ENCODE measurements at regions not wholly inside any gene's neighbourhood (a gene's known extent, or its start where the extent isn't known, plus 50 kb on each side); places are given as distances from the start of the nearest gene placed in this dataset.

DNA sequence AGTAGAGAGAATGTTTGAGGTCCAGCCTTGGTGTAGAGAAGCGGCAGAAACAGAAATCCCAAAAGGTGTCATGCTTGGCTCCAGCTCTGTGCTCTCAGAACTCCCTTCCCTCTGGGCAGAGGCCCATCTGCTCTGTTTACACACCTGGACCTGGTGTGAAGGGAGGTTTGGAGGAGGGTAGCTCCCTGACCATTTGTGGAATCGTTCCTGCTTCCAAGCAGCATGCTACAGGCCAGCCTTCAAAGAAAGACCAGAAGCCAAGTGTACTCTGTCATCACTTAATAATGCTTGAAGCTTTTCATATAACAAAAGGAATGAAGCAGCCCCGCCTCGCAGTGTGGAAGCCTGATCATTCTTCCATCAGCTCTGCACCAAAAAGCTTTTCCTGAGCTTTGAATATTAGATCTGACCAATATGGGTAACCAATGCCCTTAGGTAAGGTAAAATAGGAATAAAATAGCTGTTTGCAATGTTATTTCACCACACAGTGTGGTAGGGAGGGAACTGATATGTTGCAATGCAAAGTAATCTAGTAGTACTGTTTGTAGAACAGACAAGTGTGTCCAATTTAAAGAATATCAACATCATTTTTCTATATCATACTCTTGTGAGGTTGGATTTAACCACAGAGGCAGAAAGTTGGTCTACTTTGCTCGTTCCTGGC, 63.3 kb downstream of the ZIC5 start:
- Histone ChIP-seq H3K9me3 (no peaks in the 10 kb centered on the region), H3K4me3 (no peak overlapping the region), H3K27me3 (peaks cover 0 to 13% of the 10 kb centered on the region in 2 donors), H3K27ac (no peak overlapping the region), H3K4me1 (no peaks in the 10 kb centered on the region), H3K36me3 (no peaks in the 10 kb centered on the region)
- DNase-seq = no peak
- TF ChIP-seq, protein P1, sequence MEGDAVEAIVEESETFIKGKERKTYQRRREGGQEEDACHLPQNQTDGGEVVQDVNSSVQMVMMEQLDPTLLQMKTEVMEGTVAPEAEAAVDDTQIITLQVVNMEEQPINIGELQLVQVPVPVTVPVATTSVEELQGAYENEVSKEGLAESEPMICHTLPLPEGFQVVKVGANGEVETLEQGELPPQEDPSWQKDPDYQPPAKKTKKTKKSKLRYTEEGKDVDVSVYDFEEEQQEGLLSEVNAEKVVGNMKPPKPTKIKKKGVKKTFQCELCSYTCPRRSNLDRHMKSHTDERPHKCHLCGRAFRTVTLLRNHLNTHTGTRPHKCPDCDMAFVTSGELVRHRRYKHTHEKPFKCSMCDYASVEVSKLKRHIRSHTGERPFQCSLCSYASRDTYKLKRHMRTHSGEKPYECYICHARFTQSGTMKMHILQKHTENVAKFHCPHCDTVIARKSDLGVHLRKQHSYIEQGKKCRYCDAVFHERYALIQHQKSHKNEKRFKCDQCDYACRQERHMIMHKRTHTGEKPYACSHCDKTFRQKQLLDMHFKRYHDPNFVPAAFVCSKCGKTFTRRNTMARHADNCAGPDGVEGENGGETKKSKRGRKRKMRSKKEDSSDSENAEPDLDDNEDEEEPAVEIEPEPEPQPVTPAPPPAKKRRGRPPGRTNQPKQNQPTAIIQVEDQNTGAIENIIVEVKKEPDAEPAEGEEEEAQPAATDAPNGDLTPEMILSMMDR (IDR thresholded peaks at IDR 0.05) = no peak
- TF ChIP-seq POLR2A (IDR thresholded peaks at IDR 0.05) = no peak
- intact Hi-C loops (cut with DNase I; ENCODE audit: low total_unique reads) = no loop called here

DNA sequence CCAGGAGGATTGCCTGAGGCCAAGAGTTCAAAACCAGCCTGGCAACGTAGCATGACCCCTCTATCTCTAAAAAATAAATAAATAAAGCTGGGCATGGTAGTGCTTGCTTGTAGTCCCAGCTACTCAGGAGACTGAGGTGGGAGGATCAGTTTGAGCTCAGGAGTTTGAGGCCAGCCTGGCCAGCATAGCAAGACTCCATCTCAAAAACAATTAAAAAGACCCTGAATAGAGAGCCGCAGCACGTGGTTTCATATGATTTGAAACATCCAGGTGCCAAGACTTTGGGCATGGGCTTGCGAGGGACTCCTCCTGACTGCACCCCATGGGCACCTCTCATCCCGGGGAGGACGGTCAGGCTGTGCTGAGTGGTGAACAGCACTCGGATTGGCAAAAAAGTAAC, 63.9 kb downstream of the ZIC5 start:
- no peak for DNase-seq
- TF ChIP-seq, protein P1 (IDR thresholded peaks at IDR 0.05) = no peak
- no peak for TF ChIP-seq POLR2A (IDR thresholded peaks at IDR 0.05)
- no peak overlapping the region for H3K4me3 ChIP-seq
- intact Hi-C loops (cut with DNase I; ENCODE audit: low total_unique reads) = no loop called here
- H3K4me1 ChIP-seq = no peaks in the 10 kb centered on the region
- no peak overlapping the region for H3K27ac ChIP-seq
- peaks cover 0 to 13% of the 10 kb centered on the region in 2 donors for H3K27me3 ChIP-seq
- H3K36me3 ChIP-seq = no peaks in the 10 kb centered on the region
- no peaks in the 10 kb centered on the region for H3K9me3 ChIP-seq

DNA sequence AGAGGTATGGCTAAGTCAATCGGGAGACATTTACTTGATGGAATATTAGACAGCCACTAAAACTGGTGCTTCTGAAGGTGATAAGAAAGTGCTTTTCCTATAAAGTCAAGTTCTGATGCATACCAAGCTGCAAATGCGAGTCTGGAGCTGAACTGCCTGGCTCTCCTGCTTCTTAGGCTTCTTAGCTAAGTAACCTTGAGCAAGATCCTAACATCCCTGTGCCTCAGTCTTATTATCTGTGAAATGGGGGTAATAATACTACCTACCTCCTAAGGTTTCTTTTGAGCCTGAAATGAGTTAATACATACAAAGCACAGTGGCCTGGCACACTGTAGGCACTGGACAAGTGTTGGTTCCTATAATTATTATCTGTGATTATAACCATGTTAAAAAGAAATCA, 64.5 kb downstream of the ZIC5 start:
- Histone ChIP-seq H3K36me3 (no peaks in the 10 kb centered on the region), H3K4me1 (no peaks in the 10 kb centered on the region), H3K4me3 (no peak overlapping the region), H3K27ac (no peak overlapping the region), H3K9me3 (no peaks in the 10 kb centered on the region), H3K27me3 (peaks cover 0 to 13% of the 10 kb centered on the region in 2 donors)
- intact Hi-C loops (cut with DNase I; ENCODE audit: low total_unique reads) = no loop called here
- DNase-seq = no peak
- no peak for TF ChIP-seq POLR2A (IDR thresholded peaks at IDR 0.05)
- TF ChIP-seq, protein P1 (IDR thresholded peaks at IDR 0.05) = no peak

DNA sequence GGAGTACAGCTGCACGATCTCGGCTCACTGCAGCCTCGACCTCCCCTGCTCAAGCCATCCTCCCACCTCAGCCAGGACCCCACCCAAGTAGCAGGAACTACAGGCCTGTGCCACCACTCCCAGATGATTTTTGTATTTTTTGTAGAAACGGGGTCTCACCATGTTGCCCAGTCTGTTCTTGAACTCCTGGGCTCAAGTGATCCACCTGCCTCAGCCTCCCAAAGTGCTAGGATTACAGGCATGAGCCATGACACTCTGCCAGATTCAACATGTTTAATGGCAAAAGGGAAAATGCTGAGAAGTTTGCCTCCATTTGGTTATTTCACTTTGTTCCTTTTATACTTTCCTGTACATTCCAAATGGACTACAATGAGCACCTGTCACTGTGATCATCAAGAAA, 65.8 kb downstream of the ZIC5 start:
- H3K4me1 ChIP-seq = no peaks in the 10 kb centered on the region
- intact Hi-C loops (cut with DNase I; ENCODE audit: low total_unique reads) = no loop called here
- no peak for TF ChIP-seq POLR2A (IDR thresholded peaks at IDR 0.05)
- TF ChIP-seq, protein P1 (IDR thresholded peaks at IDR 0.05) = no peak

DNA sequence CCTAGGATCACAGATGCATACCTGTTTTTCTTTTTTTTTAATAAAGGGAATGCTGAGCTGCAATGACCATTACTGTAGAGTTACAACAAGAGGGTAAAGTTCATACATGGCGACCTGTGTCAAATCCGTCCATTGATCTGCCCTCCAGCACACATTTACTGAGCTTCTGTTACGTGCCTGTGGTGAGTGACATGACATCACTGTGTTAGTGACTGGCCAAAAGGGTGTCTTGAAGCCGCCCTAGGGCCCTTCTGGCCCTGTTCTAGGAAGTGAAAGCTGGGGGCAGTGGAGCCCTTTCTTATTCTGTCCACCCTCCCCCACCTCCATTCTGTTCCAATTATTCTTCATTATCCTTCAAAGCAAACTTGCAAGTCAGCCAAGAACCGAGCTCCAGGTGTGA, 66.3 kb downstream of the ZIC5 start:
- intact Hi-C loops (cut with DNase I; ENCODE audit: low total_unique reads) = no loop called here
- DNase-seq = no peak
- no peaks in the 10 kb centered on the region for H3K36me3 ChIP-seq
- no peak overlapping the region for H3K4me3 ChIP-seq
- H3K27me3 ChIP-seq = peaks cover 0 to 13% of the 10 kb centered on the region in 2 donors
- H3K9me3 ChIP-seq = no peaks in the 10 kb centered on the region
- no peak overlapping the region for H3K27ac ChIP-seq
- TF ChIP-seq, protein P1 (IDR thresholded peaks at IDR 0.05) = no peak
- TF ChIP-seq POLR2A (IDR thresholded peaks at IDR 0.05) = no peak
- no peaks in the 10 kb centered on the region for H3K4me1 ChIP-seq

More for the DNA sequence above, 65.8 kb downstream of the ZIC5 start:
- DNase-seq = no peak
- no peak overlapping the region for H3K27ac ChIP-seq
- no peaks in the 10 kb centered on the region for H3K36me3 ChIP-seq
- H3K9me3 ChIP-seq = no peaks in the 10 kb centered on the region
- H3K4me3 ChIP-seq = no peak overlapping the region
- peaks cover 0 to 13% of the 10 kb centered on the region in 2 donors for H3K27me3 ChIP-seq

Measured in uterus (tissue), 3 donors.